HL-60 (cell line): ENCODE measurements at regions not wholly inside any gene's neighbourhood (a gene's known extent, or its start where the extent isn't known, plus 50 kb on each side); places are given as distances from the start of the nearest gene placed in this dataset.

Source experiments
- DNase-seq, 2 experiments: peaks; one replicate each; pipeline ENCODE4 v3.0.0-alpha.2; 2010 to 2020; ENCODE audit warnings: low read depth in 1 of 2, low spot score in 1 of 2
- H3K27ac ChIP-seq: fragments of 250-450 bp; sonication (Bioruptor Pico); replicated peaks from 2 replicates; pipeline ENCODE4 v1.5.1; 2020; ENCODE audit warnings: mild to moderate bottlenecking, moderate library complexity
- H3K27me3 ChIP-seq: fragments of 250-450 bp; sonication (Bioruptor Pico); 2 replicates; pipeline ENCODE4 v1.5.1; 2021; ENCODE audit warnings: mild to moderate bottlenecking, moderate library complexity; ENCODE audit not compliant: insufficient read depth, poor library complexity, severe bottlenecking
- H3K4me3 ChIP-seq: replicated peaks from 2 replicates; pipeline ENCODE4 v1.5.1; 2011; ENCODE audit warnings: mild to moderate bottlenecking, control low read depth, low read length; ENCODE audit not compliant: insufficient read depth
- GABPA ChIP-seq: IDR thresholded peaks from 2 replicates; pipeline ENCODE4 v1.6.1; 2012; ENCODE audit warnings: low read depth
- POLR2AphosphoS5 ChIP-seq: IDR thresholded peaks from 2 replicates; pipeline ENCODE4 v1.6.1; 2012; ENCODE audit warnings: low read depth
- SPI1 ChIP-seq: IDR thresholded peaks from 2 replicates; pipeline ENCODE4 v1.6.1; 2012; ENCODE audit warnings: low read depth, mild to moderate bottlenecking, borderline replicate concordance
- TF ChIP-seq, protein P1 (sequence below): IDR thresholded peaks from 2 replicates; pipeline ENCODE4 v1.6.1; 2012; ENCODE audit warnings: low read depth; ENCODE audit not compliant: insufficient replicate concordance
- TF ChIP-seq, protein P2 (sequence below): IDR thresholded peaks from one replicate; pipeline ENCODE4 v1.5.1; 2011; ENCODE audit warnings: low read length, control low read depth, inconsistent platforms; ENCODE audit not compliant: insufficient read depth

DNA sequence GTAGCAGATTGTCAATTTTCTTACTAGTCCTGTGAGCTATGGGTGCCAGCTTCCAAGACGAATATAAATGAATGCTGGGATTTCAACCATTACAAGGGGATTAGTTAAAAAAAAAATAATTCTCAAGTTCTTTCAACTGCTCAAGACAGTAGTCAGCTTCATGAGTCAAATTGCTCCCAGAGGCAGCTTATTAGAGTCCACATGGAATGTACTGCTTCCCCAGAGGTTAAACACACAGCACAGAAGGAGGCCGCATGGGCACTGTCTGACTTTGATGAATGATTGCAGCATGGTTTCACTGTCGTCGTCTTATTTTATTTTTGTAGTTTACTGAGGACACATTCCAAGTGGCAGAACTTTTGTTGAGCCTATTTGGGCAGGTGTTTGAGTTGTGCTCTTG lies 563.2 kb downstream of the TMEM135 start:
- H3K4me3 ChIP-seq: no peak overlapping the region
- TF ChIP-seq SPI1 (no peak), POLR2AphosphoS5 (no peak), GABPA (no peak)
- TF ChIP-seq, protein P1, sequence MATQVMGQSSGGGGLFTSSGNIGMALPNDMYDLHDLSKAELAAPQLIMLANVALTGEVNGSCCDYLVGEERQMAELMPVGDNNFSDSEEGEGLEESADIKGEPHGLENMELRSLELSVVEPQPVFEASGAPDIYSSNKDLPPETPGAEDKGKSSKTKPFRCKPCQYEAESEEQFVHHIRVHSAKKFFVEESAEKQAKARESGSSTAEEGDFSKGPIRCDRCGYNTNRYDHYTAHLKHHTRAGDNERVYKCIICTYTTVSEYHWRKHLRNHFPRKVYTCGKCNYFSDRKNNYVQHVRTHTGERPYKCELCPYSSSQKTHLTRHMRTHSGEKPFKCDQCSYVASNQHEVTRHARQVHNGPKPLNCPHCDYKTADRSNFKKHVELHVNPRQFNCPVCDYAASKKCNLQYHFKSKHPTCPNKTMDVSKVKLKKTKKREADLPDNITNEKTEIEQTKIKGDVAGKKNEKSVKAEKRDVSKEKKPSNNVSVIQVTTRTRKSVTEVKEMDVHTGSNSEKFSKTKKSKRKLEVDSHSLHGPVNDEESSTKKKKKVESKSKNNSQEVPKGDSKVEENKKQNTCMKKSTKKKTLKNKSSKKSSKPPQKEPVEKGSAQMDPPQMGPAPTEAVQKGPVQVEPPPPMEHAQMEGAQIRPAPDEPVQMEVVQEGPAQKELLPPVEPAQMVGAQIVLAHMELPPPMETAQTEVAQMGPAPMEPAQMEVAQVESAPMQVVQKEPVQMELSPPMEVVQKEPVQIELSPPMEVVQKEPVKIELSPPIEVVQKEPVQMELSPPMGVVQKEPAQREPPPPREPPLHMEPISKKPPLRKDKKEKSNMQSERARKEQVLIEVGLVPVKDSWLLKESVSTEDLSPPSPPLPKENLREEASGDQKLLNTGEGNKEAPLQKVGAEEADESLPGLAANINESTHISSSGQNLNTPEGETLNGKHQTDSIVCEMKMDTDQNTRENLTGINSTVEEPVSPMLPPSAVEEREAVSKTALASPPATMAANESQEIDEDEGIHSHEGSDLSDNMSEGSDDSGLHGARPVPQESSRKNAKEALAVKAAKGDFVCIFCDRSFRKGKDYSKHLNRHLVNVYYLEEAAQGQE: no peak
- TF ChIP-seq, protein P2, sequence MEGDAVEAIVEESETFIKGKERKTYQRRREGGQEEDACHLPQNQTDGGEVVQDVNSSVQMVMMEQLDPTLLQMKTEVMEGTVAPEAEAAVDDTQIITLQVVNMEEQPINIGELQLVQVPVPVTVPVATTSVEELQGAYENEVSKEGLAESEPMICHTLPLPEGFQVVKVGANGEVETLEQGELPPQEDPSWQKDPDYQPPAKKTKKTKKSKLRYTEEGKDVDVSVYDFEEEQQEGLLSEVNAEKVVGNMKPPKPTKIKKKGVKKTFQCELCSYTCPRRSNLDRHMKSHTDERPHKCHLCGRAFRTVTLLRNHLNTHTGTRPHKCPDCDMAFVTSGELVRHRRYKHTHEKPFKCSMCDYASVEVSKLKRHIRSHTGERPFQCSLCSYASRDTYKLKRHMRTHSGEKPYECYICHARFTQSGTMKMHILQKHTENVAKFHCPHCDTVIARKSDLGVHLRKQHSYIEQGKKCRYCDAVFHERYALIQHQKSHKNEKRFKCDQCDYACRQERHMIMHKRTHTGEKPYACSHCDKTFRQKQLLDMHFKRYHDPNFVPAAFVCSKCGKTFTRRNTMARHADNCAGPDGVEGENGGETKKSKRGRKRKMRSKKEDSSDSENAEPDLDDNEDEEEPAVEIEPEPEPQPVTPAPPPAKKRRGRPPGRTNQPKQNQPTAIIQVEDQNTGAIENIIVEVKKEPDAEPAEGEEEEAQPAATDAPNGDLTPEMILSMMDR: no peak
- H3K27me3 ChIP-seq: no peaks in the 10 kb centered on the region
- H3K27ac ChIP-seq: no peak overlapping the region
- DNase-seq: no peak

DNA sequence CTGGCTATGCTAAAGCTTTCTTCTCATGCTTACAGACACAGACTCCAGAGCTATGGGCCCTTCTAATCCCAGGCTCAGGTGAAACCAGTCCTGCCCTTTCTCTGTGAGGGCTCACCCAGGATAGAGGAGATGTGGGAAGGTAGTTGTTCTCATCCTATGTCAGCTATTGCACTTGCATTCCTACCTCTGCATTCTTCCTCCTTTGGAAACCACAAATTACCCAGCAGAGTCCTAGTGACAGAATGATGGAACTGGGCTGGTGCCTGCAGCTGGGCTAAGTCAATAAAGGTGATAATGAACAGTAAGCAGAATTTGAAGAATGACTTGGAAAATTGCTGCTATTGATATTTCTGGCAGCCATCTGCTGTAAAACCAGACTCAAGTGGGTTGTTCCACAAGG lies 560.0 kb downstream of the TMEM135 start:
- no peak for DNase-seq
- H3K27me3 ChIP-seq: no peaks in the 10 kb centered on the region
- no peak overlapping the region for H3K27ac ChIP-seq
- TF ChIP-seq, protein P2: no peak
- TF ChIP-seq, protein P1: no peak
- no peak for TF ChIP-seq GABPA
- TF ChIP-seq SPI1: no peak
- no peak for TF ChIP-seq POLR2AphosphoS5
- H3K4me3 ChIP-seq: no peak overlapping the region

DNA sequence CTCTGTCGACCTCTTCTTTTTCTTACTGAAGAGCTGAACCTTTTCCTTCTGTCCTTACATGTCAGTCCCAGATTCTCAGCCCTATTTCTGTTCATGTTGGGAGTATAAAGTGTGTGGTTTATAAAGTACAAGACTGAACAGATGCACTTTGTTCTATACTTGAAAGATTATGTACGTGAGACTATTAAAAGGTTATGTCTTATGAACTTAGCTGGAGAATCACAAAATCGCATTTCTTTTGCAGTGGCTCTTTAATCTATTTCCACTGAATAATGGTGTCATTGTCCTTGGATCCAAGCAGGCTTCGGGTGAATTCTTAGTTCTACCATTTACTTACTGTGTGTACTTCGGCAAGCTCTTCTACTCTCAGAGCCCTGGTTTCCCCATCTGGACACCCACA lies 558.4 kb downstream of the TMEM135 start:
- DNase-seq: no peak
- Histone ChIP-seq H3K4me3 (no peak overlapping the region), H3K27ac (no peak overlapping the region), H3K27me3 (no peaks in the 10 kb centered on the region)
- TF ChIP-seq, protein P2: no peak
- TF ChIP-seq GABPA (no peak), POLR2AphosphoS5 (no peak), SPI1 (no peak)
- TF ChIP-seq, protein P1: no peak
